IMR-90 (cell line): ENCODE measurements at regions not wholly inside any gene's neighbourhood (a gene's known extent, or its start where the extent isn't known, plus 50 kb on each side); places are given as distances from the start of the nearest gene placed in this dataset.

ENCODE experiments used
- TF ChIP-seq, protein P1 (sequence below): fragments of 150-350 bp; IDR thresholded peaks from 2 replicates; pipeline ENCODE4 v1.6.1; 2017; ENCODE audit warnings: mild to moderate bottlenecking, antibody characterized with exemption, low read length, low read depth
- TF ChIP-seq, protein P2 (sequence below): conservative IDR thresholded peaks from 2 replicates; pipeline ENCODE4 v1.5.1; 2012; ENCODE audit warnings: mild to moderate bottlenecking, low read depth, low read length, improper control_type of control experiment

DNA sequence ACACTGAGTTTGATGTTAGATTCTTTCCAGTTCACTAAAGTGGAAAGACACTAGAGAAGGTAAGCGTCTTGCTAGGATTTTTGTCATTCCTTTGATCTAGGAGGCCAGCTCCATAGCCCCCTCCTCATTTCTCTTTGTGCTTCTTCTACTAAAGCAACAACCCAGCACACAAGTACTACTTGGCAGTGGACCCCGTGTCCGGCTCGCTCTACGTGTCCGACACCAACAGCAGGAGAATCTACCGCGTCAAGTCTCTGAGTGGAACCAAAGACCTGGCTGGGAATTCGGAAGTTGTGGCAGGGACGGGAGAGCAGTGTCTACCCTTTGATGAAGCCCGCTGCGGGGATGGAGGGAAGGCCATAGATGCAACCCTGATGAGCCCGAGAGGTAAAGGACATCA is 76.6 kb upstream of the WWC1 start:
- TF ChIP-seq, protein P1, sequence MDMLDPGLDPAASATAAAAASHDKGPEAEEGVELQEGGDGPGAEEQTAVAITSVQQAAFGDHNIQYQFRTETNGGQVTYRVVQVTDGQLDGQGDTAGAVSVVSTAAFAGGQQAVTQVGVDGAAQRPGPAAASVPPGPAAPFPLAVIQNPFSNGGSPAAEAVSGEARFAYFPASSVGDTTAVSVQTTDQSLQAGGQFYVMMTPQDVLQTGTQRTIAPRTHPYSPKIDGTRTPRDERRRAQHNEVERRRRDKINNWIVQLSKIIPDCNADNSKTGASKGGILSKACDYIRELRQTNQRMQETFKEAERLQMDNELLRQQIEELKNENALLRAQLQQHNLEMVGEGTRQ, result no peak
- TF ChIP-seq, protein P2, sequence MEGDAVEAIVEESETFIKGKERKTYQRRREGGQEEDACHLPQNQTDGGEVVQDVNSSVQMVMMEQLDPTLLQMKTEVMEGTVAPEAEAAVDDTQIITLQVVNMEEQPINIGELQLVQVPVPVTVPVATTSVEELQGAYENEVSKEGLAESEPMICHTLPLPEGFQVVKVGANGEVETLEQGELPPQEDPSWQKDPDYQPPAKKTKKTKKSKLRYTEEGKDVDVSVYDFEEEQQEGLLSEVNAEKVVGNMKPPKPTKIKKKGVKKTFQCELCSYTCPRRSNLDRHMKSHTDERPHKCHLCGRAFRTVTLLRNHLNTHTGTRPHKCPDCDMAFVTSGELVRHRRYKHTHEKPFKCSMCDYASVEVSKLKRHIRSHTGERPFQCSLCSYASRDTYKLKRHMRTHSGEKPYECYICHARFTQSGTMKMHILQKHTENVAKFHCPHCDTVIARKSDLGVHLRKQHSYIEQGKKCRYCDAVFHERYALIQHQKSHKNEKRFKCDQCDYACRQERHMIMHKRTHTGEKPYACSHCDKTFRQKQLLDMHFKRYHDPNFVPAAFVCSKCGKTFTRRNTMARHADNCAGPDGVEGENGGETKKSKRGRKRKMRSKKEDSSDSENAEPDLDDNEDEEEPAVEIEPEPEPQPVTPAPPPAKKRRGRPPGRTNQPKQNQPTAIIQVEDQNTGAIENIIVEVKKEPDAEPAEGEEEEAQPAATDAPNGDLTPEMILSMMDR, result no peak
